A172 (cell line): ENCODE measurements at regions not wholly inside any gene's neighbourhood (a gene's known extent, or its start where the extent isn't known, plus 50 kb on each side); places are given as distances from the start of the nearest gene placed in this dataset.
A peak's percentile ranks its signal among the peaks of the same experiment; 100 is the strongest.
"Not testable (repeated sequence)": the region's sequence is repeated elsewhere in the genome, so short reads cannot be mapped to it uniquely, and the experiment has no call there.

Source experiments
- DNase-seq: peaks from one replicate; pipeline ENCODE4 v3.0.0-alpha.2; 2015; ENCODE audit warnings: low spot score

DNA sequence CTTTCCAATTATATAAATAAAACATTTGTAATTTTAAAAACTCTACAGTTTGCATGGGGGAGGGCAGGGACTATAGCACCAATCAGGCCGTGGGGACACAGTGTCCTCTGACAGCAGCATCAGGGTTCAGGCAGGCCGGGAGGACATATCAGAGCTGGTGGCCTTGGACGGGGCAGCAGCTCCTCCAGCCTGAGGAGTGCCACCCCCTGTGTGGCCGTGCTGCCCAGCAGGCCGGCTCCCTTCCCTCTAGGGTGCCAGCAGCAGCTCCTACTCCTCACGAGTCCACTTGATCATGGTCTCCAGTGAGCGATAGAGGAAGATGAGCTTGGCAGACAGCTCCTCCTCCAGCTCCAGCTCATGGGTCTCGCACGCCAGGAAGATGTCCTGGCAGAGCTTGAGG, 144.0 kb upstream of the PHACTR3 start:
- no peak for DNase-seq

GRCh38 chr20:59461526-59461925, 142.8 kb upstream of the PHACTR3 start:
- no peak for DNase-seq

DNA sequence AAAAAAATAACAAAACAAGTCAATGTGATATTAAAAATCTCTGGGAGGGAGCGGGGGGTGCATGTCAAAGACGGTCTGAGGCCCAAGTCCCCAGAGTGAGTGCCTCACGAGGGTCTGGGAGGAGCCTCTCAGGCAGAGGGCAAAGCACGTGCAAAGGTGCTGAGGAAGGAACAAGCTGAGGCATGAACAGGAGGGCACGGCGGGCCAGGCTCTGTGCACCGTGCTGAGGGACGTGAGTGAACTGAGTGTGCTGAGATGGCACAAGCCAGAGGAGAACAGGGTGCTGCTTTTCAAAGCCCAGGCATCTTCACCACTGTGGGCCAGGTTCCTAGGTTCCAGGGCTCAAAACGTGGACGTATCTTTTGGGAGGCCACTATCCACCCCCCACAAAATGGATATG, 142.1 kb upstream of the PHACTR3 start:
- DNase-seq, result no peak

GRCh38 chr20:59463541-59463940, 140.8 kb upstream of the PHACTR3 start:
- DNase-seq, result no peak

GRCh38 chr20:59466107-59466815, 138.1 kb upstream of the PHACTR3 start:
- no peak for DNase-seq

GRCh38 chr20:59468831-59469230, 135.5 kb upstream of the PHACTR3 start:
- DNase-seq, result no peak

DNA sequence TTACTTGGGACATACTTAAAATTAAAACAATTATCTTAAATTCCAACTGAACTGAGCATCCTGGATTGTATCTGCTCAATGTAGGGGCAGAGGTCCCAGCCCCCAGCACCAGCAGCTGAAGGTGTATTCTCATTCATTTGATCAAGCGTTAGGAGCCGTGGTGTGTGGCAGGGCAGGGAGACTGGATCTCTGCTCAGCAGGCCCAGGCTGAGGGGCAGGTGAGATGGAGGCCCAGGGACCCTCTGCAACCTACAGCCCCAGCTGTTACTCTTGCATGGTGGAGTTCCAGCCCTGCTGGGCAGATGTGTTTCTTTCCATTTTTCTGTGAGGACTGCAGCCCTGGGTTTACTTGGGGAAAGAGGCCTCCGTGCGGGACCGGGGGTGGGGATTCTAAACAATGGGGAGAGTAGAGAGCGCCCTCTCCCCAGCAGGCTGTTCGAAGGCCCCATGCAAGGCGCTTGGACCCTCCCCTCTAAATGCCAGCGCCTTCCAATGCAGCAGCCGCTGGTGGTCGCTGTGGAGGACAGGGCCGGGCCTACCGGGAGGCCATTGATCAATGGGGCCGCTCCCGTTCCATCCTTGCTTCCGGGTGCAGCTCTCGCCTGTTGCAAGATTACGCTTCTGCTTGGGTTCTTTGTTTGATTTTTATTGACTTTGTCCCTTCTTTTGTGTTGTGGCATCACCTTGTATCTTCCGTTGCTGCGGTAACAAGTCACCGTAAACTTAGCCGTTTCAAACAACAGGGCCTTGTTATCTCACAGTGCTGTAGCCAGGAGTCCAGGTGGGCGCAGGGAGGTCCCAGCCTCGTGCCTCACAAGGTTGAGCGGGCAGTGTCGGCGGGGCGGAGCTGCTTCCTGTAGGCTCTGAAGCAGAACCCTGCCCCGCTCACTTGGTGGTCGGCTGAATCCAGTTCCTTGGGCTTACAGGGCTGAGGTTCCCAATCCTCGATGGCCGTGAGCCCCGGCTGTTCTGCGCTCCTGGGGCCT, 134.8 kb upstream of the PHACTR3 start:
- no peak for DNase-seq

- no peak for DNase-seq
These were observed 133.8 kb upstream of the PHACTR3 start for GRCh38 chr20:59470521-59470920.

DNA sequence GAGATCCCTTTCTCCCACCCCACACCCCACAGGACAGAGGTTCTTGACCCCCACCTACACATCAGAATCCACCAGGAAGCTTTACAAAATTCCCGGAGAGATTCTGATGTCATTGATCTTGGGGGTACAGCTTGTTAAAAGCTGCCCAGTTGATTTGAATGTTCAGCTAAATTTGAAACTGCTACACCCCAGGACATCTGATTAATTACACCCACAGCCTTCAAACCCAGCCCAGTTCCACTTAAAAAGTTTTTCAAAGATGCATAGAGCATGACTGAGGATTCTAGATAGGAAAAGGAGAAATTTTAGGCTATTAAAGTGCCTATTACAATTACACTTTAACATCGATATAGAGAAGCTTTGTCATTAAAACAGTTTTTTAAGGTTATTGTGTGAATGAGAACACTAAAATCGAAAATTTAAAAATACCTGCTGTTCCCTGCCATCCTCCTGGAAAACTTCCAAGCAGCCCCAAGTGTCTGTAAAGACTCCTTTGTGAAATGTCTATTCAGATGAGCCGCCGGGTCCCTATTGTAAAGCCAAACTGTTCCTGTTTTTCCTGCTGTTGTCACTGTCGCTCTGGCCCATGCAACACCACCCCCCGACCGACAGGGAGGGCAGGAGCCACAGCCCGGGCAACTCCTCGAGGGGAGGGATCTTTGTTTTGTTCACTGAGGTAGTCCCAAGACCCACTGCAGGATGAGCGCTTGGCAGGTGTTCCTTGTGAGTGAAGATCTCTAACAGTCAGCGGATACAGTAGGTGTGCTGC, 132.5 kb upstream of the PHACTR3 start:
- no peak for DNase-seq

GRCh38 chr20:59473742-59474141, 130.6 kb upstream of the PHACTR3 start:
- DNase-seq, result no peak

DNA sequence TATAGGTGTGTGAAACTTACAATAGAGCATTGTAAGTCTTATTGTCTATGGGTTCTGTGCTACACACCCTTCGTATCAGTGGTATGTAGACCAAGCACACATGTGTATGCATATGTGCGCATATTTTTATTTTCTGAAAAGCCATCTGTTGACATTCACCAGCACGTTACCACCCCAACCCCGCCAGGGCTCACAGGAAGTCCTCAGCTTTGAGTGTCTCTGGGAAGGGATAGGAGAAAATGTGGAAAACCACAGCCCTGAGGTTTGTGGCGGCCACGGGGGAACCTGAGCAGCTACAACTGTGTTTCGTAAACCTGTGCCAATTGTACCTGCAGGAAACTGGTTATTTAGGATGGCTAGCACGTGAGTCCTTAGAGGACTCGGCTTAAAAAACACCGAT, 123.3 kb upstream of the PHACTR3 start:
- DNase-seq, result no peak

- DNase-seq, result no peak
These were observed 122.8 kb upstream of the PHACTR3 start for GRCh38 chr20:59481477-59482018.

DNA sequence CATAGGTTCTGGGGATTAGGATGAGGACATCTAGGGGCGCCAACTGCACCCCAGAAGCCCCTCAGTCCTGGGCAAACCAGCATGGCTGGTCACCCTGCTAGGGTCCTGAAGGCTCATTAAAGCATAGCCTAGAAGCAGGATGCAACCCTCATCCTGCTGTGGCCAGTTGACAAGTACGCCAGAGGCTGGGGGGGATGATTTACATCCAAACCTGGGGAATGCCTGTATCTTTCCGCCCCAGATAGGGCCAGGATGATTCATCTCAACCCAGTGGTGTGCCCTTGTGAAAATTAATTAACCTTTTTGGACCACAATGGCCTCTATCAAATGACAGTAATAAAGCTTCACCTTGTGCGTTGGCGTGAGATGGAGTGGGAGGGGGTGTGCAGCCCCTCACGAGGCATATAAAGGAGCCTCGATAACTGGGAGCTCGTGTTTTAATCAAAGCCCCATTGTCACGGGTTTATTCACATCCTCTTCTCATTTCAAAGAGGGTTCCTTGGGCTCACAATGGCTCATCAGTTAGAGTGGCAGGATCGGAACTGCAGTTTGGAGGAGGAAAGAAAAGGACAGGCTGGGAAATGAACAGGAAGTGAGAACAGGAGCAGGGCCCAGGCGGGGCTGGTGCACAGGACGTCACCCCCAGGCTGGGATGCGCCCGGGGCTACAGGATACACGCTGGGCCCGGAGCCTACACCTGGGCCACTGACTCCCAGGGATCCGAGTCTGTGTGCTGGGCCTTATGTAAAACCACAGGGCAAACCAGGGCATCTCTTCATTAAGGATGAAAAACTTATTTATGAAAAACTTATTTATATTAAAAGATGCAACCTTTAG, 121.8 kb upstream of the PHACTR3 start:
- DNase-seq, result peak; percentile 8

GRCh38 chr20:59483481-59483880, 120.9 kb upstream of the PHACTR3 start:
- no peak for DNase-seq

DNA sequence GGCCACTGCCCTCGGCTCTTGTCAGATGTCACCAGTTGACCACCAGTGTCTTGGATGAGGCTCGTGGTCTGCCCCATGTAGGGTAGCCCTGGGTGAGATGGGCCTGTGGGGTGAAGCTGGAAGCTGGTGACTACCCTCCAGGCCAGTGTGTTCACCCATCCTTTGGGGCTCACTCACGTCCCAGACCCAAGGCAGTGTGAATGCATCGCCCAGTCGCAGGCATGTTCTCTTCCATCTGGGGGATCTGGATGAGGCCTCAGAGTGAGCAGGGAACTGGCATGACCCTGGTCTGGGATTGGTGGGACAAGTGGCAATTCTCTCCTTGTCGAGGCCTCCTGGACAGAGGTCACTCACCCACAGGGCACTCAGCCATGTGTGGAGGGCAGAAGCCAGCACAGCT, 120.1 kb upstream of the PHACTR3 start:
- DNase-seq, result no peak

GRCh38 chr20:59485576-59486454, 118.5 kb upstream of the PHACTR3 start:
- no peak for DNase-seq

GRCh38 chr20:59488459-59488858, 115.9 kb upstream of the PHACTR3 start:
- DNase-seq, result not testable (repeated sequence)

DNA sequence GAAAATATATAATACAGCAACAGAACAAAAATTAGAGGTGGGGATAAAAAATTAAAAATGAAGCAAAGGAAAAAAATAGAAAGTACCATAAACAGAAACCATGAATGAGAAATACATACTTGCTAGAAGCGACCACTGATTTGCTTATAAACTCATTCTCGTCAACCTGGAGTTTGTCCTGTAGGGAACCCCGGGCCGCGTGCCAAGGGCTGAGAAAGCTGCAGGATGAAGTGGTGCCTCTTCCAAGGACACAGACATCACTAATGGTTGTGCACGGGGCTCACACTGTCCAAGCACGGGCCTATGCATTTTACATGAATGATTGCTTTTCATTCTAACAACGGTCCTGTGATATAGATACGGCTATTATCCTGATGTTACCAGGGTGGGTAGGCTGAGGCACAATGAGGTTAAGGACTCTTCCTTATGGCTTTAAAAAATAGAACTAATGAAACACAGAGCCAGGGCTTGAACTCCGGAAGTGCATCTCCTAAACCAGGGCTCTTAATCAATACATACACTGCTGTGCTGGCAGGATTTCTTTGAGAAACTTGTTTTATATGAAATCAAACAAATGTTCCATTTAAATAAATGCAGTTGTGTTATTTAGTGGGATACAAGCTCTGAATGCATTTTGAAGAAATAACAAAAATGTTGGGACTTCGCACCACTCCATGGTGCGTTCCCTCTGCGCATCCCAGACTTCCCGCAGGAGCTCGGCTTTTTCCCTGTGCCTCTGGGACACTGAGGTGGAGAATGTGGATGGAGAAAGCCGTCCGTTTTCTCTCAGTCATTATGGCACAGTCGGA, 113.9 kb upstream of the PHACTR3 start:
- DNase-seq, result not testable (repeated sequence)

GRCh38 chr20:59491884-59492283, 112.5 kb upstream of the PHACTR3 start:
- no peak for DNase-seq
